ENCODE measurements at regions not wholly inside any gene's neighbourhood (a gene's known extent, or its start where the extent isn't known, plus 50 kb on each side); places are given as distances from the start of the nearest gene placed in this dataset.

GRCh38 chr5:4984461-4984860, 155.7 kb upstream of the ADAMTS16 start:
- DNase-seq (ENCODE audit: low spot score) = no peak
- Mint-ChIP-seq H3K4me3 (no peak overlapping the region), H3K27me3 (no peaks in the 10 kb centered on the region), H3K36me3 (no peaks in the 10 kb centered on the region), H3K4me1 (ENCODE audit: low read depth in 2 of 2) (no peaks in the 10 kb centered on the region), H3K27ac (no peak overlapping the region), H3K9me3 (peaks cover 3% of the 10 kb centered on the region)
- no peak for ATAC-seq

GRCh38 chr5:4987431-4987830, 152.7 kb upstream of the ADAMTS16 start:
- no peak overlapping the region for H3K27ac Mint-ChIP-seq
- H3K36me3 Mint-ChIP-seq = no peaks in the 10 kb centered on the region
- no peak for ATAC-seq

GRCh38 chr5:4989118-4989517, 151.0 kb upstream of the ADAMTS16 start:
- H3K36me3 Mint-ChIP-seq = no peaks in the 10 kb centered on the region
- DNase-seq (ENCODE audit: low spot score) (no peak), ATAC-seq (no peak)
- H3K27ac Mint-ChIP-seq = no peak overlapping the region
- H3K4me1 Mint-ChIP-seq (ENCODE audit: low read depth in 2 of 2) = no peaks in the 10 kb centered on the region
- no peaks in the 10 kb centered on the region for H3K27me3 Mint-ChIP-seq
- no peak overlapping the region for H3K4me3 Mint-ChIP-seq
- H3K9me3 Mint-ChIP-seq = peaks cover 7% of the 10 kb centered on the region

More at GRCh38 chr5:4987431-4987830, 152.7 kb upstream of the ADAMTS16 start:
- Mint-ChIP-seq H3K4me3 (no peak overlapping the region), H3K27me3 (no peaks in the 10 kb centered on the region), H3K4me1 (ENCODE audit: low read depth in 2 of 2) (no peaks in the 10 kb centered on the region), H3K9me3 (peaks cover 3% of the 10 kb centered on the region)
- DNase-seq (ENCODE audit: low spot score) = no peak

GRCh38 chr5:4990017-4990416, 150.1 kb upstream of the ADAMTS16 start:
- ATAC-seq (no peak), DNase-seq (ENCODE audit: low spot score) (no peak)
- Mint-ChIP-seq H3K9me3 (peaks cover 8% of the 10 kb centered on the region), H3K4me1 (ENCODE audit: low read depth in 2 of 2) (no peaks in the 10 kb centered on the region), H3K36me3 (no peaks in the 10 kb centered on the region), H3K4me3 (no peak overlapping the region), H3K27ac (no peak overlapping the region), H3K27me3 (no peaks in the 10 kb centered on the region)

GRCh38 chr5:4990462-4990861, 149.7 kb upstream of the ADAMTS16 start:
- Mint-ChIP-seq H3K4me3 (no peak overlapping the region), H3K9me3 (peaks cover 9% of the 10 kb centered on the region), H3K27me3 (no peaks in the 10 kb centered on the region), H3K4me1 (ENCODE audit: low read depth in 2 of 2) (no peaks in the 10 kb centered on the region), H3K27ac (no peak overlapping the region), H3K36me3 (no peaks in the 10 kb centered on the region)
- ATAC-seq = no peak
- no peak for DNase-seq (ENCODE audit: low spot score)

- ATAC-seq = no peak
- no peaks in the 10 kb centered on the region for H3K4me1 Mint-ChIP-seq (ENCODE audit: low read depth in 2 of 2)
- H3K27ac Mint-ChIP-seq = no peak overlapping the region
Measured at GRCh38 chr5:4991925-4992324, 148.2 kb upstream of the ADAMTS16 start.

GRCh38 chr5:4995014-4995413, 145.1 kb upstream of the ADAMTS16 start:
- ATAC-seq (no peak), DNase-seq (ENCODE audit: low spot score) (no peak)
- H3K4me3 Mint-ChIP-seq = no peak overlapping the region
- H3K4me1 Mint-ChIP-seq (ENCODE audit: low read depth in 2 of 2) = no peaks in the 10 kb centered on the region
- no peak overlapping the region for H3K27ac Mint-ChIP-seq
- no peaks in the 10 kb centered on the region for H3K36me3 Mint-ChIP-seq
- peaks cover 6% of the 10 kb centered on the region for H3K9me3 Mint-ChIP-seq
- H3K27me3 Mint-ChIP-seq = no peaks in the 10 kb centered on the region

More at GRCh38 chr5:4991925-4992324, 148.2 kb upstream of the ADAMTS16 start:
- DNase-seq (ENCODE audit: low spot score) = no peak
- Mint-ChIP-seq H3K9me3 (peaks cover 9% of the 10 kb centered on the region), H3K4me3 (no peak overlapping the region), H3K27me3 (no peaks in the 10 kb centered on the region), H3K36me3 (no peaks in the 10 kb centered on the region)

GRCh38 chr5:5005353-5005752, 134.8 kb upstream of the ADAMTS16 start:
- no peaks in the 10 kb centered on the region for H3K4me1 Mint-ChIP-seq (ENCODE audit: low read depth in 2 of 2)
- DNase-seq (ENCODE audit: low spot score) (no peak), ATAC-seq (no peak)
- no peak overlapping the region for H3K27ac Mint-ChIP-seq
- H3K4me3 Mint-ChIP-seq = no peak overlapping the region
- H3K9me3 Mint-ChIP-seq = peaks cover 14% of the 10 kb centered on the region
- no peaks in the 10 kb centered on the region for H3K36me3 Mint-ChIP-seq
- H3K27me3 Mint-ChIP-seq = no peaks in the 10 kb centered on the region

- H3K36me3 Mint-ChIP-seq = no peaks in the 10 kb centered on the region
- H3K4me3 Mint-ChIP-seq = no peak overlapping the region
- peaks cover 12% of the 10 kb centered on the region for H3K9me3 Mint-ChIP-seq
Measured at GRCh38 chr5:5006548-5006947, 133.6 kb upstream of the ADAMTS16 start.

GRCh38 chr5:5009240-5009639, 130.9 kb upstream of the ADAMTS16 start:
- DNase-seq (ENCODE audit: low spot score) = no peak
- no peaks in the 10 kb centered on the region for H3K4me1 Mint-ChIP-seq (ENCODE audit: low read depth in 2 of 2)
- H3K4me3 Mint-ChIP-seq = no peak overlapping the region
- no peaks in the 10 kb centered on the region for H3K27me3 Mint-ChIP-seq
- no peaks in the 10 kb centered on the region for H3K36me3 Mint-ChIP-seq
- H3K27ac Mint-ChIP-seq = no peak overlapping the region
- peaks cover 16% of the 10 kb centered on the region for H3K9me3 Mint-ChIP-seq
- no peak for ATAC-seq

More at GRCh38 chr5:5006548-5006947, 133.6 kb upstream of the ADAMTS16 start:
- no peaks in the 10 kb centered on the region for H3K4me1 Mint-ChIP-seq (ENCODE audit: low read depth in 2 of 2)
- DNase-seq (ENCODE audit: low spot score) = no peak
- H3K27me3 Mint-ChIP-seq = no peaks in the 10 kb centered on the region
- no peak overlapping the region for H3K27ac Mint-ChIP-seq
- no peak for ATAC-seq

GRCh38 chr5:5011151-5011550, 129.0 kb upstream of the ADAMTS16 start:
- no peaks in the 10 kb centered on the region for H3K36me3 Mint-ChIP-seq
- no peak for DNase-seq (ENCODE audit: low spot score)
- peaks cover 17% of the 10 kb centered on the region for H3K9me3 Mint-ChIP-seq
- ATAC-seq = no peak
- H3K27me3 Mint-ChIP-seq = no peaks in the 10 kb centered on the region
- no peak overlapping the region for H3K27ac Mint-ChIP-seq
- H3K4me3 Mint-ChIP-seq = no peak overlapping the region
- H3K4me1 Mint-ChIP-seq (ENCODE audit: low read depth in 2 of 2) = no peaks in the 10 kb centered on the region

GRCh38 chr5:5014586-5015235, 125.4 kb upstream of the ADAMTS16 start:
- H3K36me3 Mint-ChIP-seq = peaks cover 7% of the 10 kb centered on the region
- no peak for DNase-seq (ENCODE audit: low spot score)
- no peak overlapping the region for H3K27ac Mint-ChIP-seq
- no peak overlapping the region for H3K4me3 Mint-ChIP-seq
- H3K9me3 Mint-ChIP-seq = peaks cover 13% of the 10 kb centered on the region
- H3K4me1 Mint-ChIP-seq (ENCODE audit: low read depth in 2 of 2) = no peaks in the 10 kb centered on the region
- ATAC-seq = no peak
- H3K27me3 Mint-ChIP-seq = no peaks in the 10 kb centered on the region

- Mint-ChIP-seq H3K4me1 (ENCODE audit: low read depth in 2 of 2) (no peaks in the 10 kb centered on the region), H3K9me3 (peaks cover 13% of the 10 kb centered on the region), H3K27me3 (no peaks in the 10 kb centered on the region), H3K36me3 (peaks cover 10% of the 10 kb centered on the region), H3K27ac (no peak overlapping the region), H3K4me3 (no peak overlapping the region)
- ATAC-seq = no peak
- DNase-seq (ENCODE audit: low spot score) = no peak
Measured at GRCh38 chr5:5017827-5018577, 122.1 kb upstream of the ADAMTS16 start.

- H3K36me3 Mint-ChIP-seq = peaks cover 10% of the 10 kb centered on the region
- no peak overlapping the region for H3K27ac Mint-ChIP-seq
- H3K27me3 Mint-ChIP-seq = no peaks in the 10 kb centered on the region
- no peak overlapping the region for H3K4me3 Mint-ChIP-seq
- ATAC-seq = no peak
- no peaks in the 10 kb centered on the region for H3K4me1 Mint-ChIP-seq (ENCODE audit: low read depth in 2 of 2)
- H3K9me3 Mint-ChIP-seq = peaks cover 10% of the 10 kb centered on the region
- DNase-seq (ENCODE audit: low spot score) = no peak
Measured at GRCh38 chr5:5018578-5018970, 121.6 kb upstream of the ADAMTS16 start.
